ENCODE measurements at regions not wholly inside any gene's neighbourhood (a gene's known extent, or its start where the extent isn't known, plus 50 kb on each side); places are given as distances from the start of the nearest gene placed in this dataset.
"Not testable (repeated sequence)": the region's sequence is repeated elsewhere in the genome, so short reads cannot be mapped to it uniquely, and the experiment has no call there.

GRCh38 chr22:22296047-22296446 is 51.5 kb downstream of the VPREB1 start:
- not testable (repeated sequence) for DNase-seq

- not testable (repeated sequence) for DNase-seq
Measured at GRCh38 chr22:22297159-22297793, 52.7 kb downstream of the VPREB1 start.

- peak; percentile 23 for DNase-seq
Measured at GRCh38 chr22:22297794-22298653, 53.4 kb downstream of the VPREB1 start.

- not testable (repeated sequence) for DNase-seq
Measured at GRCh38 chr22:22298654-22299009, 54.0 kb downstream of the VPREB1 start.

GRCh38 chr22:22300511-22300910 is 55.9 kb downstream of the VPREB1 start:
- not testable (repeated sequence) for DNase-seq

- DNase-seq: not testable (repeated sequence)
Measured at GRCh38 chr22:22300946-22301345, 56.4 kb downstream of the VPREB1 start.

GRCh38 chr22:22316589-22316988 is 72.0 kb downstream of the VPREB1 start:
- no peak for DNase-seq

GRCh38 chr22:22318723-22319465 is 74.3 kb downstream of the VPREB1 start:
- no peak for DNase-seq

- peak; percentile 4 for DNase-seq
Measured at GRCh38 chr22:22321743-22322611, 77.4 kb downstream of the VPREB1 start.

- DNase-seq: no peak
Measured at GRCh38 chr22:22322792-22323191, 78.2 kb downstream of the VPREB1 start.

- DNase-seq: no peak
Measured at GRCh38 chr22:22327723-22328122, 83.1 kb downstream of the VPREB1 start.

GRCh38 chr22:22329792-22330191 is 85.2 kb downstream of the VPREB1 start:
- no peak for DNase-seq

- DNase-seq: not testable (repeated sequence)
Measured at GRCh38 chr22:22335640-22336039, 91.1 kb downstream of the VPREB1 start.

- DNase-seq: not testable (repeated sequence)
Measured at GRCh38 chr22:22336333-22336732, 91.7 kb downstream of the VPREB1 start.

GRCh38 chr22:22338778-22339177 is 94.2 kb downstream of the VPREB1 start:
- not testable (repeated sequence) for DNase-seq

- DNase-seq: no peak
Measured at GRCh38 chr22:22341736-22342135, 97.2 kb downstream of the VPREB1 start.

GRCh38 chr22:22342697-22343580 is 98.4 kb downstream of the VPREB1 start:
- no peak for DNase-seq

- no peak for DNase-seq
Measured at GRCh38 chr22:22343581-22344296, 99.2 kb downstream of the VPREB1 start.

- no peak for DNase-seq
Measured at GRCh38 chr22:22344430-22344829, 99.8 kb downstream of the VPREB1 start.

GRCh38 chr22:22345781-22346180 is 101.2 kb downstream of the VPREB1 start:
- DNase-seq: no peak

Measured in NCI-H446 treated with DMSO at 0.1 percent for 48 hours (cell line).